Activated CD8-positive, alpha-beta T cell treated with anti-CD3 and anti-CD28 coated beads for 36 hours (primary cell): ENCODE measurements at regions not wholly inside any gene's neighbourhood (a gene's known extent, or its start where the extent isn't known, plus 50 kb on each side); places are given as distances from the start of the nearest gene placed in this dataset.

Experiments
- ATAC-seq: fragments of 200-7000 bp; cut with Tn5 transposase; one replicate; pipeline ENCODE4 v1.10.0; 2021; ENCODE audit warnings: mild to moderate bottlenecking, moderate library complexity
- CTCF ChIA-PET: fragments of 350-600 bp; sonication (Branson Sonifier 250); formaldehyde crosslinking; loops from one replicate; lab custom pipeline; 2021; ENCODE audit warnings: antibody characterized with exemption; lab: Charles Lee
- POLR2A ChIA-PET: fragments of 350-600 bp; sonication (Branson Sonifier 250); formaldehyde crosslinking; loops from one replicate; lab custom pipeline; 2021; ENCODE audit warnings: antibody characterized with exemption; lab: Charles Lee
- DNase-seq: peaks from one replicate; pipeline ENCODE4 v3.0.0-alpha.2; 2020
- H3K27ac Mint-ChIP-seq: one replicate; pipeline ENCODE4 v1.8.0; 2021; ENCODE audit warnings: mild to moderate bottlenecking, mixed read lengths
- H3K27me3 Mint-ChIP-seq: one replicate; pipeline ENCODE4 v1.8.0; 2021; ENCODE audit warnings: mixed read lengths
- H3K36me3 Mint-ChIP-seq: one replicate; pipeline ENCODE4 v1.8.0; 2021; ENCODE audit warnings: low read depth, mixed read lengths
- H3K4me1 Mint-ChIP-seq: one replicate; pipeline ENCODE4 v1.8.0; 2021; ENCODE audit warnings: low read depth, mixed read lengths
- H3K4me3 Mint-ChIP-seq: one replicate; pipeline ENCODE4 v1.8.0; 2021; ENCODE audit warnings: mild to moderate bottlenecking, moderate library complexity, mixed read lengths
- H3K9me3 Mint-ChIP-seq: one replicate; pipeline ENCODE4 v1.8.0; 2021; ENCODE audit warnings: mixed read lengths
- intact Hi-C: fragments of 100-400 bp; cut with micrococcal nuclease; formaldehyde crosslinking; loops from one replicate; pipeline ENCODE4 v1.10.0; 2022
- TF ChIP-seq, protein P1 (sequence below): fragments of 200-600 bp; IDR thresholded peaks from one replicate; pipeline ENCODE4 v1.8.0; 2022; ENCODE audit warnings: antibody characterized with exemption, mild to moderate bottlenecking

DNA sequence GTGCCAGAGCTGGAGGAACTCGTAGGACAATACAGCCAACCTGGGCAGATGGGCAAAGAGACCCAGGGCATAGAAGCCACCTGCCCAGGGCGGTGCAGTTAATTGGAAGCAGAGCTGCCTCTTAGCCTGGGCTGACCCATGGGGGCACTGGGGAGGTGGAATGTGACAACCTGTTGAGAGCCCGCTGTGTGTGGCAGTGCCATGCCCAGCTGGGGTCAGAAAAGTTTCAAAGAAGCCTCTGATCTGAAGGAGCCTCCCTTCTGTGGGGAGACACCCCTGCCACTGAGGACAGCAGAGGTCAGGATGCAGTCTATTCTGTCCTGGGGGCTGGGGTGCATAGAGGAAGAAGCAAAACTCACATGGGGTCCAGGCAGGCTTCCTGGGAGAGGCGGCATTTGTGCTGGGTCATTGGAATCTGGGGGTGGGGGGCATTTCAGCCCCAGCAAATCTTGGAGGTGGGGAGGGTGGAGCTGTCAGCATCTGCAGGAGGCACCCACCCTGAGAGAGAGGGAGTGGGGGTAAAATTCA, 176.1 kb upstream of the CIBAR2 start:
- DNase-seq (no peak), ATAC-seq (no peak)
- TF ChIP-seq, protein P1, sequence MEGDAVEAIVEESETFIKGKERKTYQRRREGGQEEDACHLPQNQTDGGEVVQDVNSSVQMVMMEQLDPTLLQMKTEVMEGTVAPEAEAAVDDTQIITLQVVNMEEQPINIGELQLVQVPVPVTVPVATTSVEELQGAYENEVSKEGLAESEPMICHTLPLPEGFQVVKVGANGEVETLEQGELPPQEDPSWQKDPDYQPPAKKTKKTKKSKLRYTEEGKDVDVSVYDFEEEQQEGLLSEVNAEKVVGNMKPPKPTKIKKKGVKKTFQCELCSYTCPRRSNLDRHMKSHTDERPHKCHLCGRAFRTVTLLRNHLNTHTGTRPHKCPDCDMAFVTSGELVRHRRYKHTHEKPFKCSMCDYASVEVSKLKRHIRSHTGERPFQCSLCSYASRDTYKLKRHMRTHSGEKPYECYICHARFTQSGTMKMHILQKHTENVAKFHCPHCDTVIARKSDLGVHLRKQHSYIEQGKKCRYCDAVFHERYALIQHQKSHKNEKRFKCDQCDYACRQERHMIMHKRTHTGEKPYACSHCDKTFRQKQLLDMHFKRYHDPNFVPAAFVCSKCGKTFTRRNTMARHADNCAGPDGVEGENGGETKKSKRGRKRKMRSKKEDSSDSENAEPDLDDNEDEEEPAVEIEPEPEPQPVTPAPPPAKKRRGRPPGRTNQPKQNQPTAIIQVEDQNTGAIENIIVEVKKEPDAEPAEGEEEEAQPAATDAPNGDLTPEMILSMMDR = no peak
- Mint-ChIP-seq H3K36me3 (no peaks in the 10 kb centered on the region), H3K27me3 (no peaks in the 10 kb centered on the region), H3K9me3 (no peaks in the 10 kb centered on the region), H3K4me3 (no peak overlapping the region), H3K4me1 (no peaks in the 10 kb centered on the region), H3K27ac (no peak overlapping the region)
- ChIA-PET CTCF (interaction anchor here (1.2 to 1.6 kb wide), 2 partner anchors 9 to 13 kb away, joined by 3 to 4 read pairs; no protein-coding TSS in a partner anchor), POLR2A (no interaction called here)
- intact Hi-C loops = no loop called here

DNA sequence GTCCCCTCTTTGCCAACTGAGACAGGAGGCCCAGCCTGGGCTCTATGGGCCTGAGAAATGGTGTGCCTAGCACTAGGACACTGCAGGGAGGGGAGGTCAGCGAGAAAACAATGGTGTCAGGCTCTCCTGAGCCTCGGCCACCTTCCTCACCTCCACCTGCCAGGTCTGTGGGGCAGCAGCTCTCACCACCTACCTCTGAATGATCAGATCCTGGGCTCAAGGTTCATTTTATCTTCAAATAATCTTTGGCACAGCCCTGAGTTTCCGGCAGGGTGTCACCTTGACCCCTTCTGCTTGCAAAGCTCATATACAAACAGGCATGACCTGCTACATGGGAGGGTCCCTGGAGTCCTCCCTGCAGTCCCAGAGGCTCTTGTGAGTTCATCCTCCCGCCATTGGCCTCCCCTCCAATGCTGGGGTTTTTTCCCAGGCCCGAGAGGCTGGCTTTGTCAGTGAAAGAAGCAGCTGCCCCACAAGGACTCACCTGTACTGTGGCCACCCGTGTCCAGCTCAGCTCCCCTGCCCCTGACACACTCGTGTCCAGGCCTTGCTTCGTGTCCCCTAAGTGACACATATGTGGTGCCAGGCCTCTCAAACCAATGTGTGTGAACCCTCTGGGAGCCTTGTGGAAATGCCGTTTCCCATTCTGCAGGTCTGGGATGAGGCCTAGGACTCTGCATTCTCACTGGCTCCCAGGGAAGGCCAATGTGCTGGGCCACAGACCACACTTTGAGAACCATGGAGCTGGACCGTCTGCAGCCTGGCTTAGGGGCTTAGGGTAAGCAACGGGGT, 176.8 kb upstream of the CIBAR2 start:
- H3K4me3 Mint-ChIP-seq = no peak overlapping the region
- TF ChIP-seq, protein P1 = no peak
- CTCF ChIA-PET = interaction anchor here (1.6 kb wide), 1 partner anchor 8 kb away, joined by 4 read pairs; no protein-coding TSS in a partner anchor
- H3K9me3 Mint-ChIP-seq = no peaks in the 10 kb centered on the region
- ATAC-seq (no peak), DNase-seq (no peak)
- H3K27me3 Mint-ChIP-seq = no peaks in the 10 kb centered on the region
- no peaks in the 10 kb centered on the region for H3K4me1 Mint-ChIP-seq
- H3K27ac Mint-ChIP-seq = no peak overlapping the region
- intact Hi-C loops = no loop called here
- POLR2A ChIA-PET = no interaction called here
- no peaks in the 10 kb centered on the region for H3K36me3 Mint-ChIP-seq

- ChIA-PET CTCF (no interaction called here), POLR2A (interaction anchor here (0.7 kb wide), 1 partner anchor 55 kb away, joined by 3 read pairs; no protein-coding TSS in a partner anchor)
- Mint-ChIP-seq H3K27me3 (no peaks in the 10 kb centered on the region), H3K4me3 (no peak overlapping the region), H3K9me3 (no peaks in the 10 kb centered on the region), H3K27ac (no peak overlapping the region), H3K36me3 (no peaks in the 10 kb centered on the region), H3K4me1 (no peaks in the 10 kb centered on the region)
- no peak for DNase-seq
- no peak for ATAC-seq
- TF ChIP-seq, protein P1 = no peak
- intact Hi-C loops = no loop called here
Observed at GRCh38 chr16:85289760-85290625, 177.7 kb upstream of the CIBAR2 start.

GRCh38 chr16:85290626-85291301, 178.5 kb upstream of the CIBAR2 start:
- Mint-ChIP-seq H3K27ac (no peak overlapping the region), H3K36me3 (no peaks in the 10 kb centered on the region), H3K9me3 (no peaks in the 10 kb centered on the region), H3K4me1 (no peaks in the 10 kb centered on the region), H3K4me3 (no peak overlapping the region), H3K27me3 (no peaks in the 10 kb centered on the region)
- ChIA-PET POLR2A (interaction anchor here (0.7 kb wide), 1 partner anchor 56 kb away, joined by 3 read pairs; no protein-coding TSS in a partner anchor), CTCF (no interaction called here)
- TF ChIP-seq, protein P1 = no peak
- intact Hi-C loops = no loop called here
- ATAC-seq = no peak
- DNase-seq = no peak
